HL-60 (cell line): ENCODE measurements at regions not wholly inside any gene's neighbourhood (a gene's known extent, or its start where the extent isn't known, plus 50 kb on each side); places are given as distances from the start of the nearest gene placed in this dataset.

Experiments used
- DNase-seq, 2 experiments: peaks; one replicate each; pipeline ENCODE4 v3.0.0-alpha.2; 2010 to 2020; ENCODE audit warnings: low read depth in 1 of 2, low spot score in 1 of 2
- H3K27ac ChIP-seq: fragments of 250-450 bp; sonication (Bioruptor Pico); replicated peaks from 2 replicates; pipeline ENCODE4 v1.5.1; 2020; ENCODE audit warnings: mild to moderate bottlenecking, moderate library complexity
- H3K27me3 ChIP-seq: fragments of 250-450 bp; sonication (Bioruptor Pico); 2 replicates; pipeline ENCODE4 v1.5.1; 2021; ENCODE audit warnings: mild to moderate bottlenecking, moderate library complexity; ENCODE audit not compliant: insufficient read depth, poor library complexity, severe bottlenecking
- H3K4me3 ChIP-seq: replicated peaks from 2 replicates; pipeline ENCODE4 v1.5.1; 2011; ENCODE audit warnings: mild to moderate bottlenecking, control low read depth, low read length; ENCODE audit not compliant: insufficient read depth
- CTCF ChIP-seq: IDR thresholded peaks from one replicate; pipeline ENCODE4 v1.5.1; 2011; ENCODE audit warnings: low read length, control low read depth, inconsistent platforms; ENCODE audit not compliant: insufficient read depth
- GABPA ChIP-seq: IDR thresholded peaks from 2 replicates; pipeline ENCODE4 v1.6.1; 2012; ENCODE audit warnings: low read depth
- POLR2AphosphoS5 ChIP-seq: IDR thresholded peaks from 2 replicates; pipeline ENCODE4 v1.6.1; 2012; ENCODE audit warnings: low read depth
- SPI1 ChIP-seq: IDR thresholded peaks from 2 replicates; pipeline ENCODE4 v1.6.1; 2012; ENCODE audit warnings: low read depth, mild to moderate bottlenecking, borderline replicate concordance
- TF ChIP-seq, protein P1 (sequence below): IDR thresholded peaks from 2 replicates; pipeline ENCODE4 v1.6.1; 2012; ENCODE audit warnings: low read depth; ENCODE audit not compliant: insufficient replicate concordance

DNA sequence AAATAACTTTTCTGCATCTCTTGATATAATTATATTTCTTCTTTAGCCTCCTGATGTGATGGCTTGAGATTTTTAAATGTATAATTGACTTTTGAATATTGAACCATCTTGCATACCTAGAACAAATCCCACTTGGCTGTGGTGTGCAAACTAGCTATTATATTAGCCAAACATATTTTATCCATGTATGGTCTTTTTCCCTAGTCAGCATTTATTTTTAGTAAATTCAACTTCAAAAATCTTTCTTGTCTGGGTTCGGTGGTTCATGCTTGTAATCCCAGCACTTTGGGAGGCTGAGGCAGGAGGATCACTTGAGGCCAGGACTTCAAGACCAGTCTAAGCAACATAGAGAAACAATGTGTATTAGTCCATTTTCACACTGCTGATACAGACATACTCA is 386.6 kb upstream of the VWC2 start:
- DNase-seq = no peak
- Histone ChIP-seq H3K27me3 (no peaks in the 10 kb centered on the region), H3K4me3 (no peak overlapping the region), H3K27ac (no peak overlapping the region)
- TF ChIP-seq GABPA = no peak
- TF ChIP-seq SPI1 = no peak
- no peak for TF ChIP-seq CTCF
- TF ChIP-seq, protein P1, sequence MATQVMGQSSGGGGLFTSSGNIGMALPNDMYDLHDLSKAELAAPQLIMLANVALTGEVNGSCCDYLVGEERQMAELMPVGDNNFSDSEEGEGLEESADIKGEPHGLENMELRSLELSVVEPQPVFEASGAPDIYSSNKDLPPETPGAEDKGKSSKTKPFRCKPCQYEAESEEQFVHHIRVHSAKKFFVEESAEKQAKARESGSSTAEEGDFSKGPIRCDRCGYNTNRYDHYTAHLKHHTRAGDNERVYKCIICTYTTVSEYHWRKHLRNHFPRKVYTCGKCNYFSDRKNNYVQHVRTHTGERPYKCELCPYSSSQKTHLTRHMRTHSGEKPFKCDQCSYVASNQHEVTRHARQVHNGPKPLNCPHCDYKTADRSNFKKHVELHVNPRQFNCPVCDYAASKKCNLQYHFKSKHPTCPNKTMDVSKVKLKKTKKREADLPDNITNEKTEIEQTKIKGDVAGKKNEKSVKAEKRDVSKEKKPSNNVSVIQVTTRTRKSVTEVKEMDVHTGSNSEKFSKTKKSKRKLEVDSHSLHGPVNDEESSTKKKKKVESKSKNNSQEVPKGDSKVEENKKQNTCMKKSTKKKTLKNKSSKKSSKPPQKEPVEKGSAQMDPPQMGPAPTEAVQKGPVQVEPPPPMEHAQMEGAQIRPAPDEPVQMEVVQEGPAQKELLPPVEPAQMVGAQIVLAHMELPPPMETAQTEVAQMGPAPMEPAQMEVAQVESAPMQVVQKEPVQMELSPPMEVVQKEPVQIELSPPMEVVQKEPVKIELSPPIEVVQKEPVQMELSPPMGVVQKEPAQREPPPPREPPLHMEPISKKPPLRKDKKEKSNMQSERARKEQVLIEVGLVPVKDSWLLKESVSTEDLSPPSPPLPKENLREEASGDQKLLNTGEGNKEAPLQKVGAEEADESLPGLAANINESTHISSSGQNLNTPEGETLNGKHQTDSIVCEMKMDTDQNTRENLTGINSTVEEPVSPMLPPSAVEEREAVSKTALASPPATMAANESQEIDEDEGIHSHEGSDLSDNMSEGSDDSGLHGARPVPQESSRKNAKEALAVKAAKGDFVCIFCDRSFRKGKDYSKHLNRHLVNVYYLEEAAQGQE = no peak
- TF ChIP-seq POLR2AphosphoS5 = no peak

DNA sequence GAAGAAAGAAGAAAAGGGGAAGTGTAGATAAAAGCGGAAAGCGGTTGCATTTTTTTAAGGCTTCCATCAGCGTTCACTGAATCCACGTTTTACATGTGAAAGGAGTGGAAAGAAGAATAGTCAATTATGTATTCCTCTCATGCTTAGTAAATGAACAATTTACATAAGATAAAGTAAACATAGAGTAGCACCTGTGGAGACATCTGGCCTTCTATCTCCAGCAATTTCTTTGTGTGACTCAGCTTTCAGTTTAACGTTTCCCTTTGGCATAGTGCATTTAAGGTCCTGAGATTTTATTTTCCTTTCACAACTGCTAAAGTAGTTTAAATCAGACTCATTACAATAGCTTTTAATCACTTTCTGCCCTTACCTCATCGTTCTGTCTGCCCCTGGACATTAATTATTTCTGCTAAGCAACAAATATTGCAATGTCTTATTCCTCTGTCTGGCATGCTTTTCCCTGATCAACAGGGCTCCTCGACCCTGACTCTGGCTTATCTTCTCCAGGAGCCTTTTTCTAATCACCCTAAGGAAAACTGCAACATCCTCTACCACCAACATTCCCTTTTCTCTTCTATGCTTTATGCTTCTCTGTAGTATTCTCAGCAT is 383.5 kb upstream of the VWC2 start:
- DNase-seq = no peak
- Histone ChIP-seq H3K27ac (no peak overlapping the region), H3K27me3 (no peaks in the 10 kb centered on the region), H3K4me3 (no peak overlapping the region)
- TF ChIP-seq POLR2AphosphoS5 (no peak), SPI1 (peak; percentile 70)

- Histone ChIP-seq H3K27ac (no peak overlapping the region), H3K27me3 (no peaks in the 10 kb centered on the region)
Observed at GRCh38 chr7:49396229-49396628, 377.2 kb upstream of the VWC2 start.

More at GRCh38 chr7:49396229-49396628, 377.2 kb upstream of the VWC2 start:
- H3K4me3 ChIP-seq = no peak overlapping the region
- TF ChIP-seq, protein P1 = no peak
- no peak for TF ChIP-seq SPI1
- no peak for TF ChIP-seq CTCF
- TF ChIP-seq POLR2AphosphoS5 = no peak
- no peak for TF ChIP-seq GABPA
- no peak for DNase-seq
